ENCODE measurements at regions not wholly inside any gene's neighbourhood (a gene's known extent, or its start where the extent isn't known, plus 50 kb on each side); places are given as distances from the start of the nearest gene placed in this dataset.

- H3K9me3 ChIP-seq: no peaks in the 10 kb centered on the region
- no peaks in the 10 kb centered on the region for H3K27me3 ChIP-seq
- H3K4me1 ChIP-seq (ENCODE audit: insufficient read depth): no peaks in the 10 kb centered on the region
- intact Hi-C loops (cut with DNase I): no loop called here
- peak in 1 of 5 donors; percentile 23 for DNase-seq
- H3K27ac ChIP-seq: no peak overlapping the region
- 11 to 36% (median 15%) methylated on average over 1 of the region's 1 CpG for WGBS, 3 donors
- H3K36me3 ChIP-seq: no peaks in the 10 kb centered on the region
- no peak overlapping the region for H3K4me3 ChIP-seq
- TF ChIP-seq CTCF (IDR thresholded peaks at IDR 0.05): no peak
- TF ChIP-seq EP300 (IDR thresholded peaks at IDR 0.05): no peak
- TF ChIP-seq POLR2A (IDR thresholded peaks at IDR 0.05): no peak
Measured at GRCh38 chr7:106484562-106484961, 176.4 kb downstream of the CCDC71L start.

GRCh38 chr7:106482091-106482490, 178.9 kb downstream of the CCDC71L start:
- H3K36me3 ChIP-seq: no peaks in the 10 kb centered on the region
- no peak for TF ChIP-seq POLR2A (IDR thresholded peaks at IDR 0.05)
- TF ChIP-seq EP300 (IDR thresholded peaks at IDR 0.05): no peak
- no peak for TF ChIP-seq CTCF (IDR thresholded peaks at IDR 0.05)
- H3K4me1 ChIP-seq (ENCODE audit: insufficient read depth): no peaks in the 10 kb centered on the region
- no peaks in the 10 kb centered on the region for H3K27me3 ChIP-seq
- H3K9me3 ChIP-seq: no peaks in the 10 kb centered on the region
- 84 to 96% (median 92%) methylated on average over 4 of the region's 4 CpGs for WGBS, 3 donors
- intact Hi-C loops (cut with DNase I): no loop called here
- no peak for DNase-seq
- no peak overlapping the region for H3K4me3 ChIP-seq
- H3K27ac ChIP-seq: no peak overlapping the region

- no peak overlapping the region for H3K27ac ChIP-seq
- DNase-seq: no peak
- intact Hi-C loops (cut with DNase I): no loop called here
- TF ChIP-seq POLR2A (IDR thresholded peaks at IDR 0.05) (no peak), CTCF (IDR thresholded peaks at IDR 0.05) (no peak), EP300 (IDR thresholded peaks at IDR 0.05) (no peak)
- 9 to 20% (median 17%) methylated on average over 3 of the region's 3 CpGs for WGBS, 3 donors
- H3K4me3 ChIP-seq: no peak overlapping the region
- no peaks in the 10 kb centered on the region for H3K36me3 ChIP-seq
- H3K27me3 ChIP-seq: no peaks in the 10 kb centered on the region
- H3K4me1 ChIP-seq (ENCODE audit: insufficient read depth): no peaks in the 10 kb centered on the region
- H3K9me3 ChIP-seq: no peaks in the 10 kb centered on the region
Measured at GRCh38 chr7:106480616-106481031, 180.3 kb downstream of the CCDC71L start.

- no peaks in the 10 kb centered on the region for H3K9me3 ChIP-seq
- intact Hi-C loops (cut with DNase I): no loop called here
- DNase-seq: no peak
- 76 to 92% (median 79%) methylated on average over 1 of the region's 1 CpG for WGBS, 3 donors
- no peak for TF ChIP-seq POLR2A (IDR thresholded peaks at IDR 0.05)
- H3K36me3 ChIP-seq: no peaks in the 10 kb centered on the region
- H3K4me3 ChIP-seq: no peak overlapping the region
- H3K4me1 ChIP-seq (ENCODE audit: insufficient read depth): no peaks in the 10 kb centered on the region
- H3K27ac ChIP-seq: no peak overlapping the region
- H3K27me3 ChIP-seq: no peaks in the 10 kb centered on the region
Measured at GRCh38 chr7:106480161-106480579, 180.8 kb downstream of the CCDC71L start.

GRCh38 chr7:106476751-106477150, 184.2 kb downstream of the CCDC71L start:
- TF ChIP-seq EP300 (IDR thresholded peaks at IDR 0.05) (no peak), POLR2A (IDR thresholded peaks at IDR 0.05) (no peak), CTCF (IDR thresholded peaks at IDR 0.05) (no peak)
- intact Hi-C loops (cut with DNase I): no loop called here
- no peaks in the 10 kb centered on the region for H3K9me3 ChIP-seq
- no peaks in the 10 kb centered on the region for H3K36me3 ChIP-seq
- no peaks in the 10 kb centered on the region for H3K27me3 ChIP-seq
- H3K4me1 ChIP-seq (ENCODE audit: insufficient read depth): no peaks in the 10 kb centered on the region
- H3K4me3 ChIP-seq: no peak overlapping the region
- no peak overlapping the region for H3K27ac ChIP-seq
- WGBS, 3 donors: 65 to 72% (median 68%) methylated on average over 2 of the region's 2 CpGs
- no peak for DNase-seq
